T47D (cell line): ENCODE measurements at regions not wholly inside any gene's neighbourhood (a gene's known extent, or its start where the extent isn't known, plus 50 kb on each side); places are given as distances from the start of the nearest gene placed in this dataset.

ENCODE experiments used
- DNase-seq, 2 experiments: peaks; one replicate each; pipeline versions ENCODE4 v3.0.0 to v3.0.0-alpha.2; 2011 to 2012; ENCODE audit warnings: low read depth in 1 of 2, low spot score in 1 of 2
- JUND ChIP-seq: IDR thresholded peaks from 2 replicates; pipeline ENCODE4 v1.6.1; 2012; ENCODE audit warnings: low read depth
- in situ Hi-C: cut with HindIII; loops from 2 replicates; pipeline ENCODE4 v1.10.0; 2016; ENCODE audit warnings: low sequenced_read_pairs, low pct_unique_long_range_greater_than_20kb

GRCh38 chr2:193963472-193964119 is 1693.4 kb upstream of the SLC39A10 start:
- DNase-seq, result peak in 1 of 2 experiments; percentile 59
- in situ Hi-C loops, result no loop called here
- TF ChIP-seq JUND, result no peak

- in situ Hi-C loops, result no loop called here
- no peak for TF ChIP-seq JUND
- no peak for DNase-seq
These were observed 1710.2 kb upstream of the SLC39A10 start for GRCh38 chr2:193946806-193947205.

DNA sequence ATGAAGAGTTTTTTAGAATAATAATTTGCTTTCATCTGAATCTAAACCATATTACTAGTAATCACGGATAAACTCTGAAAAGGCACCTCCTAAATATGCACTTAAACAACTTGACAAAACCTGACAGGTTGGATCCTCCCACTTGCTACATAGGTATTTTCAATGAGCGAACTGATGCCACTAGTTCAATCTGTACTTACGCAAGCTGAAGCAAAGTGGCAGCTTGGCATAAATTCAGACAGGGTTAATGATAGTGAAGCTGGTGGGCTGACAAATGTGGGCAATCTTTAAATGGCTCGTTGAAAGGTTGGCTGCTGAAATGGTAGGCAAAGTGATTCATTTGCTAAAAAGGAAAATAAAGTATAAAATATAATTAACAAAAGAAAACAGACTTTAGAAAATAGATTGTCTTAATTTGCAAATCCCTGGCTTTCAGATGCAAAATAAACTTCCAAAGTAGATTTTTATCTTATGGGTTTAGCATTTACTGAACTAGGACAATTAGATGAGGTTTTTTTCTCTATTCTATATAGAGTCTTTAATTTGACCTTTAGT is 1713.5 kb upstream of the SLC39A10 start:
- no peak for TF ChIP-seq JUND
- in situ Hi-C loops, result no loop called here
- DNase-seq, result peak in 1 of 2 experiments; percentile 6

- no peak for DNase-seq
- in situ Hi-C loops, result no loop called here
- no peak for TF ChIP-seq JUND
These were observed 1721.9 kb upstream of the SLC39A10 start for GRCh38 chr2:193935114-193935513.

DNA sequence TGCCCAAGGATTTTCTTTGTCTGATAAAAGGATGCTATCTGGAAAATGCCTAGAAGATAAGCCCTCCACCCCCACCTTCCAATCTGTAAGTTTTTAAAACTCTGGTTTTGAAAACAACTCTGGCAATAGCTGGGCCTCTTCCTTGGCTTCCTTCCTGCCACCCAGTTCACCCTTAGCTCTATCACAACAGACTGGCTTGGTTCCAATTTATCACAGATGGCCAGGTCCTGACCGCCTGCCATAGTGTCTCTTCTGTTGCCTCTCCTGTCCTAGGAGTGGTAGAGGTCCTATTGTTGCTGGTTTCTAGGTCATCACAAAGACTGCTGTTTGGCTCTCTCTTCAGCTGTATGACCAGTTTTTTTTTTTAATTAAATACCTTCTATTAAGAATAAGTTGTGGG is 1727.9 kb upstream of the SLC39A10 start:
- no peak for DNase-seq
- in situ Hi-C loops, result no loop called here
- TF ChIP-seq JUND, result no peak

DNA sequence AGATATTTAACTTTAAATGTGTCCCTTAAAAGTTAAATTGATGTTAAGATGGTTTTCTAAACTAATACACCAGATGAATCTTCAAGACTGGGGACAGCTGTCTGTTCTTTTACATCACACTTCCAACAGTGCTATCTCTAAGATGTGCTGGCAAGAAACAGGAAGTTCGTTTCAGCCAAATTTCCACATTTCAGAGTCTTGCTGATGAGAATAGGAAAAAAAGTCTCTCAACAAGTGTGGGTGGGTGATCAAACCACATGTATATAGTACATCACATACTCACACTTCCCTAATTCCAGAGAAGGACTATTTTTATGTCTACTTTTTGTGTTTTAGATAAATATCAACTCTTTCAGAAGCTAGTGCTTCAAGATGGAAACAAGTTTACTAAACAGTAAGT is 1712.8 kb upstream of the TMEFF2 start:
- no peak for DNase-seq
- in situ Hi-C loops, result no loop called here
- TF ChIP-seq JUND, result no peak

DNA sequence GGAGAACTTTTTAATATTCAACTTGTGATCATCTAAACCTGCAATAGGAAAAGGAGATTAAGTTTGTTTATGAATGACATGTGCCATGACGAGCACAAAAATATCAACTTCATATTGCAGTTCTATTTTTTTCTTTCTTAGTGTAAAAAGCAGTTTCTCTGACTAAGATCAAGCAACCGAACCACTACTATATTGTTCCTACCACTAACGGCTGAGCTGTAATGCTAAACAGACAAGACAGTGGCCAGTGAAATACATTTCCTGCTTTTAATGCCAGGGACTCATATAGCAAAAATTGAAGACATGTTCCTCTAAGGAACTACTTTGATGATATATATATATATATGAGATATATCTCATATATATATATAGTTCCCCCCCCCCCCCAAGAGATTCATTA is 1705.6 kb upstream of the TMEFF2 start:
- in situ Hi-C loops, result no loop called here
- no peak for TF ChIP-seq JUND
- DNase-seq, result no peak

- in situ Hi-C loops, result no loop called here
- no peak for DNase-seq
- no peak for TF ChIP-seq JUND
These were observed 1700.5 kb upstream of the TMEFF2 start for GRCh38 chr2:193895226-193895625.

DNA sequence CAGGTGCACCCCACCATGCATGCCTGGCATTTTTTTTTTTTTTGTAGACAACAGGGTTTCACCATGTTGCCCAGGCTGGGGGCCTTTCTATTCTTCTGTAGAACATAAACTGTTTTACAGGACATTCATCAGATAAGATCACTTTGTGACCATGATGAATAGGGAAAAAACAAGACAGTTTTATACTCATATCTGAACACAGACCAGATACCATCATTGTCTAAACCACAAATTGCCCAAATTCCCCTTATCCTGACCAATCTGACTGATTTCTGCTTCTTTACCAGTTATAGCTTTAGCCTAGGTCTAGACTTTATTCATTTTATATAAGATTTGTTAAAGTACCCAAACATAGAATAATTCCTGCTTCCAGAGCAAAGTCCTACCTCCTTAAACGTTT is 1699.3 kb upstream of the TMEFF2 start:
- in situ Hi-C loops, result no loop called here
- no peak for TF ChIP-seq JUND
- no peak for DNase-seq

- no peak for DNase-seq
- no peak for TF ChIP-seq JUND
- in situ Hi-C loops, result no loop called here
These were observed 1696.3 kb upstream of the TMEFF2 start for GRCh38 chr2:193891023-193891422.

DNA sequence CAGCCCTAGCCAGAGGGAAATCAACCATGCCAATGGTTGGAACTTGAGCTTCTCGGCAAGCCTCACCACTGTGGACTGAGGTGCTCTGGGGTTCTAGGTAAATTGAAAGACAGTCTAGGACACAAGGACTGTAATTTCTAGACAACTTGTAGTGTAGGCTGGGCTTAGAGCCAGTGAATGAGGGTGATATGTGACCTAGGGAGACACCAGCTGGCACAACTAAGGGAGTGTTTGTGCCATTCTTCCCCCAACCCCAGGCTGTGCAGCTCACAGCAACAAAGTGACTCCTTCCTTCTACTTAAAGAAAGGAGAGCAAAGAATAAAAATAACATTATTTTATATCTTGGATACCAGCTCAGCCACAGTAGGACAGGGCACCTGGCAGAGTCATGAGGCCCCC is 1690.7 kb upstream of the TMEFF2 start:
- in situ Hi-C loops, result no loop called here
- DNase-seq, result no peak
- no peak for TF ChIP-seq JUND

GRCh38 chr2:193883820-193884219 is 1689.1 kb upstream of the TMEFF2 start:
- DNase-seq, result no peak
- in situ Hi-C loops, result no loop called here
- no peak for TF ChIP-seq JUND

DNA sequence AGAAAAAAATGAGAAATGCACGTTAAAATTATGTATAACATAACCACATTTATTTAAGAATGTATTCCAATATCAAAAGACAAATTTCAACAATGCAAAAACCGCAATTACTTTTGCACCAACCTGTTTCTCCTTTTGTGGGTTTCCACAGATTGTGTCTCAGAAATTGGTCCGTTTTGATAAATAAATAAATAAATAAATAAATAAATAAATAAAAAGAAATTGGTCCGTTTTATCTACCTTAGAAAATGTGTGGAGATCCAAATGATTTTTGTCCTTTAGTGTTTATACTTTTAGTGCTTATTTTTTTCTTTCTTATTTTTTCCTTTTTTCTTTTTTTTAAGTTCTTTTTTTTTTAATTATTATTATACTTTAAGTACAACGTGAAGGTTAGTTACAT is 1682.2 kb upstream of the TMEFF2 start:
- TF ChIP-seq JUND, result no peak
- DNase-seq, result no peak
- in situ Hi-C loops, result no loop called here

GRCh38 chr2:193869564-193869963 is 1674.8 kb upstream of the TMEFF2 start:
- in situ Hi-C loops, result no loop called here
- no peak for TF ChIP-seq JUND
- DNase-seq, result no peak

DNA sequence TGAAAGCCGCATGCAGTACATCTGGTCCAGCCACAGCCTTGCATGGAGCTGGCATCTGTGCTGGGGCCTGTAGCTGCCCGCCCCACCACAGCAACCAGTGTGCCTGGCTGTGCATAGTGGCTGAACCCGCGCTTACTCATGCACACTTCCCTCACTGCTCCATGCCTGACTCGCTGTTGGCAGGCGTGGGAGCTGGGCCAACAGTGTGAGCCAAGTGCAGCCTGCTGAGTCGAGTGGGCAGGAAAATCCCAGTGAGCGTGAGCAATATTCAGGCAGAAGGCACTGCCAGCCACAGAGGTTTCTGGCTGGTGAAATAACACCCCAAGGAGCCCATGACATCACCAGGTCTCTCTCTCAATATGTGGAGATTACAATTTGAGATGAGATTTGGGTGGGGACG is 1674.1 kb upstream of the TMEFF2 start:
- TF ChIP-seq JUND, result no peak
- in situ Hi-C loops, result no loop called here
- peak in 1 of 2 experiments; percentile 29 for DNase-seq
